WERI-Rb-1 (cell line): ENCODE measurements at regions not wholly inside any gene's neighbourhood (a gene's known extent, or its start where the extent isn't known, plus 50 kb on each side); places are given as distances from the start of the nearest gene placed in this dataset.

Experiments used
- DNase-seq: peaks from one replicate; pipeline ENCODE4 v3.0.0-alpha.2; 2020
- H3K27ac ChIP-seq: fragments of 250-450 bp; sonication (Bioruptor Pico); 2 replicates; pipeline ENCODE4 v1.5.1; 2020; ENCODE audit warnings: mild to moderate bottlenecking, moderate library complexity
- H3K27me3 ChIP-seq: fragments of 250-450 bp; sonication (Bioruptor Pico); 2 replicates; pipeline ENCODE4 v1.5.1; 2021; ENCODE audit warnings: mild to moderate bottlenecking, low read depth, moderate library complexity; ENCODE audit not compliant: insufficient read depth, severe bottlenecking
- H3K36me3 ChIP-seq: fragments of 250-450 bp; sonication (Bioruptor Pico); 2 replicates; pipeline ENCODE4 v1.5.1; 2020; ENCODE audit warnings: mild to moderate bottlenecking, moderate library complexity
- H3K4me3 ChIP-seq: 2 replicates; pipeline ENCODE4 v1.5.1; 2011; ENCODE audit warnings: low read depth, mild to moderate bottlenecking, control low read depth, low read length
- H3K9me3 ChIP-seq: fragments of 250-450 bp; sonication (Bioruptor Pico); 2 replicates; pipeline ENCODE4 v1.5.1; 2021; ENCODE audit warnings: mild to moderate bottlenecking, moderate library complexity; ENCODE audit not compliant: severe bottlenecking
- TF ChIP-seq, protein P1 (sequence below): IDR thresholded peaks from 2 replicates; pipeline ENCODE4 v1.5.1; 2011; ENCODE audit warnings: low read depth, mild to moderate bottlenecking, control low read depth, inconsistent platforms, low read length

DNA sequence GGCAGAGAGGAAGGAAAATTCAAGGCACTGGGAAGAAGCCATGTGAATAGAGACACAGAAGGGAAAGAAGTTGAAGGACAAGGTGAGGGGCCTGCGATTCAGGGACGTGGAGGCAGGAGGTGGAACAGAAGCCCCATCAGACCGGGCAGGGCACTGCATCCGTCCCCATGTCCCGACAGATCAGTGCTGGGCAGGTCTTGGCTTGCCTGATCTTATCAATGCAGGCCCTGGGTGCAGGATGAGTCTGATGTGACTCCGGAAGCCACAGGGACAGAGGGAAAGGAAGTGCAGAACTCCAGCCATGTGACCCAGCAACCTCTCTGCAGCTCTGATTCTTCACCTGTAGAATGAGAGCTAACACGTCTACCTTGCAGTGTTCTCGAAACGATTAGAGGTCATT lies 136.2 kb upstream of the CTBP2 start:
- DNase-seq, result no peak
- Histone ChIP-seq H3K27me3 (peaks cover 24% of the 10 kb centered on the region), H3K36me3 (no peaks in the 10 kb centered on the region), H3K9me3 (no peaks in the 10 kb centered on the region), H3K27ac (no peak overlapping the region), H3K4me3 (no peak overlapping the region)
- TF ChIP-seq, protein P1, sequence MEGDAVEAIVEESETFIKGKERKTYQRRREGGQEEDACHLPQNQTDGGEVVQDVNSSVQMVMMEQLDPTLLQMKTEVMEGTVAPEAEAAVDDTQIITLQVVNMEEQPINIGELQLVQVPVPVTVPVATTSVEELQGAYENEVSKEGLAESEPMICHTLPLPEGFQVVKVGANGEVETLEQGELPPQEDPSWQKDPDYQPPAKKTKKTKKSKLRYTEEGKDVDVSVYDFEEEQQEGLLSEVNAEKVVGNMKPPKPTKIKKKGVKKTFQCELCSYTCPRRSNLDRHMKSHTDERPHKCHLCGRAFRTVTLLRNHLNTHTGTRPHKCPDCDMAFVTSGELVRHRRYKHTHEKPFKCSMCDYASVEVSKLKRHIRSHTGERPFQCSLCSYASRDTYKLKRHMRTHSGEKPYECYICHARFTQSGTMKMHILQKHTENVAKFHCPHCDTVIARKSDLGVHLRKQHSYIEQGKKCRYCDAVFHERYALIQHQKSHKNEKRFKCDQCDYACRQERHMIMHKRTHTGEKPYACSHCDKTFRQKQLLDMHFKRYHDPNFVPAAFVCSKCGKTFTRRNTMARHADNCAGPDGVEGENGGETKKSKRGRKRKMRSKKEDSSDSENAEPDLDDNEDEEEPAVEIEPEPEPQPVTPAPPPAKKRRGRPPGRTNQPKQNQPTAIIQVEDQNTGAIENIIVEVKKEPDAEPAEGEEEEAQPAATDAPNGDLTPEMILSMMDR, result no peak

DNA sequence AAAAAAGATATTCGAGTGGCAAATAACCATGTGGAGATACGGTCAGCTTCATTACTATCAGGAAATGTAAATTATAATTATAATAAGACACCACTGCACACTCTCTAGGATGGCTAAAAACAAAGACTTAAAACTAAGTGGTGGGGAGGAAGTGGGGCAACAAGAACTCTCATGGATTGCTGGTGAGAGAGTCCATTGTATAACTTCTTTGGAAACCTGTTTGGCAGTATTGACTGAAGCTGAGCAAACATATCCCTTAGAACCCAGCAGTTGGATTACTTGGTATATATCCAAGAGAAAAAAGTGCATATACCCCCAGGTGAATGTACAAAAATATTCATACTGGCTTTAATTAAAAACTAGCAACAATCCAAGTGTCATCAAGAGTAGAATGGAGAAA lies 133.7 kb upstream of the CTBP2 start:
- TF ChIP-seq, protein P1, result no peak
- no peak overlapping the region for H3K27ac ChIP-seq

DNA sequence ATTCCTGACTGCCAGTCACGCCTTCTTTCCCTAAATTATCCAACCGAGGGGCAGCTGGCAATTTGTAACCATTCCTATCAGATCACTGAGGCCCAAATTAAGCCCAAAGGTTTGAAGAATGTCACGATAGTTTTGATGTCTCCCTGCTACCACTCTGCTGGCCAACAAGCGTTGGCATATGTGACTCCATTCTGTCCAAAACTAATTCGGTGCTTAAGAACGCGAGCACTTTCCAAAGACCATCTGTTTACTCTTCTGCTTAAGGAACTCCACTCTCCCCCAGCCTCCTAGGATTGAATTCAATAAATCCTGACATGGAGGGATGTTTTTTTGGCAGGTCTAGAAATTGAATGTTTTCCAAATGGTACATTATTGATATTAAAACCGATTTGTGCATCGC lies 131.5 kb upstream of the CTBP2 start:
- no peak overlapping the region for H3K27ac ChIP-seq
- no peak for DNase-seq
- H3K4me3 ChIP-seq, result no peak overlapping the region
- peaks cover 18% of the 10 kb centered on the region for H3K27me3 ChIP-seq
- TF ChIP-seq, protein P1, result no peak
- H3K36me3 ChIP-seq, result no peaks in the 10 kb centered on the region
- H3K9me3 ChIP-seq, result no peaks in the 10 kb centered on the region

More for the DNA sequence above, 133.7 kb upstream of the CTBP2 start:
- H3K4me3 ChIP-seq, result no peak overlapping the region
- H3K36me3 ChIP-seq, result no peaks in the 10 kb centered on the region
- H3K9me3 ChIP-seq, result no peaks in the 10 kb centered on the region
- DNase-seq, result no peak
- H3K27me3 ChIP-seq, result peaks cover 14% of the 10 kb centered on the region

DNA sequence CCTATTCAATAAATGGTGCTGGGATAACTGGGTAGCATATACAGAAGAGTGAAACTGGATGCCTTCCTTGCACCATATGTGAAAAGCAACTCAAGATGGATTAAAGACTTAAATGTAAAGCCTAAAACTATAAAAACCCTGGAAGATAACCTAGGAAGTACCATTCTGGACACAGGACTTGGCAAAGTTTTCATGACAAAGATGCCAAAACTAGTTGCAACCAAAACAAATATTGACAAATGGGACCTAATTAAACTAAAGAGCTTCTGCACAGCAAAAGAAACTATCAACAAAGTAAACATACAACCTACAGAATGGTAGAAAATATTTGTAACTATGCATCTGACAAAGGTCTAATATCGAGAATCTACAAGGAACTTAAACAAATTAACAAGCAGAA lies 129.1 kb upstream of the CTBP2 start:
- H3K27me3 ChIP-seq, result peaks cover 13% of the 10 kb centered on the region
- H3K27ac ChIP-seq, result no peak overlapping the region
- H3K4me3 ChIP-seq, result no peak overlapping the region
- no peaks in the 10 kb centered on the region for H3K9me3 ChIP-seq
- no peaks in the 10 kb centered on the region for H3K36me3 ChIP-seq
- TF ChIP-seq, protein P1, result no peak
- no peak for DNase-seq

DNA sequence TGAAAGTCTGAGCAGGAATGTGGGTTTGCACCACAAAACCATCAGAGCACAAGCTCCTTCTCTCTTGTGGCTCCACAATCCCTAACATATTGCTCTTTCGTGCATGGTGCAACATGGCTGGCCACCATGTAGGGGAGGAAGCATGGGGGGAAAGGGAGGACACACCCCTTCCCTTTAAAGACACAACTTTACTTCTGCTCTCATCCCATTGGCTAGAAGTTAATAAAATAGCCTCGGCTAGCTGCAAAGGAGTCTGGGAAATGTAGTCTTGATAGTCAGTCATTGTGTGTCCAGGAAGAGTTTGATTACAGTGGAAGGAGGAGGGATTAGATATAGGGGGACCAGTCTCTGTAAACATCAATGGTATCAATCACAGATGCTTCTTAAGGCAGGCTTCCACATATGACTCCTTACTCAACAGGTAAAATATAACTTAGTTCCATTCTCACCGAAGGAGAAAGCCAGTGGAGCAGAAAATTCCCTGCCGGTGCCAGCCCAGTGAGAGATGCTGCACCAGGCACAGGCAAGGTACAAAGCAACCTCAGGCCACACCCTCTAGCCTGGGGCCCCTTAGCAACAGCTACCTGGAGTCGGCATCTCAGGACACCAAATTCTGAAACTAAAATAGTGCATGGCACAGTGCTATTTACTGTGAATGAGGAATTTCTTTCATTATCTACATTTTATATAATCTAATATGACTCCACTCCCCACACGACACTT lies 124.7 kb upstream of the CTBP2 start:
- no peak for DNase-seq
- no peak overlapping the region for H3K27ac ChIP-seq
- no peaks in the 10 kb centered on the region for H3K9me3 ChIP-seq
- no peak overlapping the region for H3K4me3 ChIP-seq
- H3K36me3 ChIP-seq, result no peaks in the 10 kb centered on the region
- H3K27me3 ChIP-seq, result peaks cover 31% of the 10 kb centered on the region
- TF ChIP-seq, protein P1, result no peak
